ENCODE measurements at regions not wholly inside any gene's neighbourhood (a gene's known extent, or its start where the extent isn't known, plus 50 kb on each side); places are given as distances from the start of the nearest gene placed in this dataset.

DNA sequence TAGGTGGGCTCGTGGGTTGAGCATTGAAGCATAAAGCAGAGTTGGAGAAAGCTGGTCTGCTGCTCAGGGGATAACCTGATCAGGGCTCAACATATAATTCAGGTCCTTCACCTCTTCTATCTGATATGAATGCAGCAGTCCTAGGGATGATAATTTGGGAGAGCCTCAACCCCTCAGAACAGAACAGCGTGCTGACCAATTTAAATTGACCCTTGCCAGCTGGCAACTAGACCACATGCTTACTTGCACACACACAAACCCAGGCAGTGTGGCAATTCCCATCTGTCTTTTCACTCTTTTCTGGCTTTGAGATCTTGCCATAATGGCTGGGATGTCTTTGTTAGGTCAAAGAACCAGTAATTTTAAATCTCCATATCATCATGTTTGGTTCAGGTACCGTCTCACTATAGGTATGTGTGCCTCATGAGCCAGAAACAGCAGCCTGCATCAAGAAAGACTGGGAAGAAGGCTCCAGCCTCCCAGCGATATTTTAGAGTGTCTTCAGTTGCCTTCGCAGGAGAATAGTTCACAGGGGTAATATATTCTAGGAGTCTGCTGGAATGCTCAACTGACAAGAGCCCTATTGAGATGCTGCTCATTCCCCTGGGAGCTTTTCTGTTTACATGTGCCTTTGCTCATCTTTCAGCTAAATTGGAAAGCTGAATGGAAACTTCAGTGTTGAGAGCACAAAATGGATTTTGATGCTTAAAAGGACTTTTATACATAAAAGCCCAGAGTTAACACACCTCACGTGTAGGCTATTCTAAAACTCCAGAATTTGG is 497.6 kb downstream of the RASEF start:
- TF ChIP-seq ZFP36 (IDR thresholded peaks at IDR 0.05; ENCODE audit: low read depth, low read length, partially characterized antibody) (no peak), SIN3A (IDR thresholded peaks at IDR 0.05; ENCODE audit: borderline replicate concordance in 2 of 2, control insufficient read depth in 1 of 2, low read depth in 2 of 2, low read length in 2 of 2) (no peak), SP1 (CRISPR knock-in tag; IDR thresholded peaks at IDR 0.05) (no peak), LEF1 (IDR thresholded peaks at IDR 0.05) (no peak), PRPF4 (IDR thresholded peaks at IDR 0.05; ENCODE audit: insufficient read depth, low read depth, low read length, poor library complexity, severe bottlenecking) (no peak), ZNF143 (CRISPR knock-in tag; IDR thresholded peaks at IDR 0.05) (no peak), BMI1 (IDR thresholded peaks at IDR 0.05; ENCODE audit: low read length) (no peak), POLR2A (conservative IDR thresholded peaks at IDR 0.05) (no peak), LARP7 (IDR thresholded peaks at IDR 0.05) (no peak)

All from K562 (cell line).